Right lobe of liver (tissue), 6 donors: ENCODE measurements at regions not wholly inside any gene's neighbourhood (a gene's known extent, or its start where the extent isn't known, plus 50 kb on each side); places are given as distances from the start of the nearest gene placed in this dataset.

Source experiments
- ATAC-seq, 4 donors: fragments of 200-7000 bp; cut with Tn5 transposase; one replicate each; pipeline ENCODE4 v1.9.1; 2020; ENCODE audit warnings: mild to moderate bottlenecking in 4 of 4, moderate library complexity in 4 of 4
- DNase-seq, 3 donors: peaks; one replicate each; pipeline ENCODE4 v3.0.0-alpha.2; 2020
- H3K27ac ChIP-seq, 3 donors: fragments of 200-600 bp; one replicate each; pipeline ENCODE4 v1.8.0; 2022
- H3K27me3 ChIP-seq, 2 donors: fragments of 200-600 bp; one replicate each; pipeline ENCODE4 v1.8.0; 2022
- H3K36me3 ChIP-seq, 4 donors: fragments of 200-600 bp; sonication (generic) in 1 of 4; one replicate each; pipeline versions ENCODE4 v1.5.1 to v1.8.0; 2017 to 2022; ENCODE audit warnings: control low read depth in 1 of 4
- H3K4me1 ChIP-seq, 4 donors: fragments of 200-600 bp; sonication (generic) in 1 of 4; one replicate each; pipeline versions ENCODE4 v1.5.1 to v1.8.0; 2017 to 2022; ENCODE audit warnings: control low read depth in 1 of 4
- H3K4me3 ChIP-seq, 3 donors: fragments of 200-600 bp; one replicate each; pipeline ENCODE4 v1.8.0; 2022
- H3K9me3 ChIP-seq, 4 donors: fragments of 200-600 bp; sonication (generic) in 1 of 4; one replicate each; pipeline versions ENCODE4 v1.5.1 to v1.8.0; 2017 to 2022; ENCODE audit warnings: control low read depth in 1 of 4
- POLR2A ChIP-seq: fragments of 450-650 bp; IDR thresholded peaks from one replicate; pipeline ENCODE4 v1.6.1; 2017; ENCODE audit warnings: antibody characterized with exemption, mild to moderate bottlenecking
- WGBS: methylation state at CpG from one replicate; pipeline ENCODE4 v1.1.6; 2018; ENCODE audit warnings: low coverage, low lambda C conversion rate; ENCODE audit not compliant: insufficient coverage; ENCODE audit errors: missing lambda C conversion rate; 5-methylcytosine and 5-hydroxymethylcytosine counted together
- intact Hi-C, 2 donors: fragments of 100-400 bp; cut with DNase I; formaldehyde crosslinking; loops; one replicate each; pipeline versions ENCODE4 v1.11.2 to v1.14.1; 2022
- TF ChIP-seq, protein P1 (sequence below), 4 donors: fragments of 200-600 bp in 3 of 4; fragments of 450-650 bp in 1 of 4; IDR thresholded peaks; one replicate each; pipeline versions ENCODE4 v1.5.1 to v1.8.0; 2016 to 2022; ENCODE audit warnings: antibody characterized with exemption in 4 of 4, mild to moderate bottlenecking in 2 of 4
- donor health status: DM: no; HTN: yes; CAD: no.
- donor health status: DM: no; HTN: no; CAD: no.
- donor health status: DM: no; HTN: no; CAD: no.
- donor health status: DM: no; HTN: yes; CAD: no.
- donor health status: DM: no; HTN: yes; CAD: no.

GRCh38 chr18:67788310-67789164 lies 272.0 kb upstream of the DSEL start:
- no peaks in the 10 kb centered on the region for H3K4me1 ChIP-seq
- intact Hi-C loops = no loop called here
- H3K9me3 ChIP-seq = no peaks in the 10 kb centered on the region
- H3K27me3 ChIP-seq = no peaks in the 10 kb centered on the region
- H3K36me3 ChIP-seq = no peaks in the 10 kb centered on the region
- no peak overlapping the region for H3K4me3 ChIP-seq
- WGBS = 69% methylated on average over 8 of the region's 12 CpGs
- ATAC-seq (no peak), DNase-seq (no peak)
- TF ChIP-seq, protein P1, sequence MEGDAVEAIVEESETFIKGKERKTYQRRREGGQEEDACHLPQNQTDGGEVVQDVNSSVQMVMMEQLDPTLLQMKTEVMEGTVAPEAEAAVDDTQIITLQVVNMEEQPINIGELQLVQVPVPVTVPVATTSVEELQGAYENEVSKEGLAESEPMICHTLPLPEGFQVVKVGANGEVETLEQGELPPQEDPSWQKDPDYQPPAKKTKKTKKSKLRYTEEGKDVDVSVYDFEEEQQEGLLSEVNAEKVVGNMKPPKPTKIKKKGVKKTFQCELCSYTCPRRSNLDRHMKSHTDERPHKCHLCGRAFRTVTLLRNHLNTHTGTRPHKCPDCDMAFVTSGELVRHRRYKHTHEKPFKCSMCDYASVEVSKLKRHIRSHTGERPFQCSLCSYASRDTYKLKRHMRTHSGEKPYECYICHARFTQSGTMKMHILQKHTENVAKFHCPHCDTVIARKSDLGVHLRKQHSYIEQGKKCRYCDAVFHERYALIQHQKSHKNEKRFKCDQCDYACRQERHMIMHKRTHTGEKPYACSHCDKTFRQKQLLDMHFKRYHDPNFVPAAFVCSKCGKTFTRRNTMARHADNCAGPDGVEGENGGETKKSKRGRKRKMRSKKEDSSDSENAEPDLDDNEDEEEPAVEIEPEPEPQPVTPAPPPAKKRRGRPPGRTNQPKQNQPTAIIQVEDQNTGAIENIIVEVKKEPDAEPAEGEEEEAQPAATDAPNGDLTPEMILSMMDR (IDR thresholded peaks at IDR 0.05) = no peak
- no peak for TF ChIP-seq POLR2A
- H3K27ac ChIP-seq = no peak overlapping the region

DNA sequence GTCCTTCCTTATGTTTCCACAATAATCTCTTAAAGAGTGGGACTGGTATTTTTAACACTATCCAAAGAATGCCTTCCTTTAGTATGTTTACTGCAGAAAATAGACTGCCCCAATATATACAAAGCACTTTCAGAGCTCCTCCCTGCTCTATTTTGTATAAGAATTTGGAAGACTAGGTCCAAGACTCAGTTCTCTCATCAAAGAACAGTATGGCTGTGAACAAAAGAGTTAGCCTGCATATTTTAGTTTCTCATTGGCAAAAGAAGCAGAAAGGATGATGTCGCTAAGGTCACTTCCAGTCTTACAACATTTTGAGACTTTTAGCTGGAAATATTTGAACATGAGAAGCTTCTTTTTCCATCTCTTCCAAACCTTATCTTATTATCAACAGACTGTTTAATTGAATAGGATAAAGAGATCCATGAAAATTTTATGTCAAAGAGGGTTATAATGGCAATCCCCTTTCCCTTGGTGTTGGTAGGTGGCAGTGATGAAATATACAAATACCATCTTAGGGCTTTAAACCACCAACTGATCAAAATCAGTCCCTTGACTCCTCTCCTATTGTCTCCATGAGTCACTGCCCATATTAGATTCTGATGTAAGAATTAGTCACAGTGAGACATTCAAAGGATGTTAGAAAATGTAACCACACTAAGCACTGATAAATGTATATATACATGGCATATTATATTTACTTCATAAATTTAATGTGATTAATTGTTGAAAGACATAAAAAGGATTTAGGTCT lies 266.9 kb upstream of the DSEL start:
- H3K4me3 ChIP-seq = no peak overlapping the region
- no peaks in the 10 kb centered on the region for H3K27me3 ChIP-seq
- ATAC-seq (no peak), DNase-seq (no peak)
- no peaks in the 10 kb centered on the region for H3K9me3 ChIP-seq
- WGBS = 53% methylated on average over 1 of the region's 1 CpG
- TF ChIP-seq POLR2A = no peak
- TF ChIP-seq, protein P1 (IDR thresholded peaks at IDR 0.05) = no peak
- no peak overlapping the region for H3K27ac ChIP-seq
- no peaks in the 10 kb centered on the region for H3K4me1 ChIP-seq
- intact Hi-C loops = no loop called here
- no peaks in the 10 kb centered on the region for H3K36me3 ChIP-seq

GRCh38 chr18:67778016-67778415 lies 261.5 kb upstream of the DSEL start:
- Histone ChIP-seq H3K36me3 (no peaks in the 10 kb centered on the region), H3K4me3 (no peak overlapping the region), H3K4me1 (no peaks in the 10 kb centered on the region), H3K27ac (no peak overlapping the region), H3K9me3 (no peaks in the 10 kb centered on the region), H3K27me3 (no peaks in the 10 kb centered on the region)
- no peak for TF ChIP-seq POLR2A
- TF ChIP-seq, protein P1 (IDR thresholded peaks at IDR 0.05) = no peak
- intact Hi-C loops = no loop called here
- no peak for ATAC-seq
- 25% methylated on average over 3 of the region's 3 CpGs for WGBS
- DNase-seq = no peak

- no peaks in the 10 kb centered on the region for H3K36me3 ChIP-seq
- no peak overlapping the region for H3K4me3 ChIP-seq
- ATAC-seq = no peak
- WGBS = 80% methylated on average over 3 of the region's 3 CpGs
- no peak overlapping the region for H3K27ac ChIP-seq
- DNase-seq = no peak
- no peaks in the 10 kb centered on the region for H3K4me1 ChIP-seq
- no peaks in the 10 kb centered on the region for H3K9me3 ChIP-seq
- intact Hi-C loops = no loop called here
- no peaks in the 10 kb centered on the region for H3K27me3 ChIP-seq
- TF ChIP-seq, protein P1 (IDR thresholded peaks at IDR 0.05) = no peak
- no peak for TF ChIP-seq POLR2A
Observed at GRCh38 chr18:67776929-67777328, 260.4 kb upstream of the DSEL start.
